K562 (cell line): ENCODE measurements at regions not wholly inside any gene's neighbourhood (a gene's known extent, or its start where the extent isn't known, plus 50 kb on each side); places are given as distances from the start of the nearest gene placed in this dataset.
A peak's percentile ranks its signal among the peaks of the same experiment; 100 is the strongest.

ENCODE experiments used
- ATAC-seq: fragments of 200-7000 bp; cut with Tn5 transposase; 3 replicates; pipeline ENCODE4 v1.9.1; 2020; ENCODE audit warnings: moderate library complexity
- BruUV-seq: library from RNA; stranded (reverse); fragments of 400-500 nt; replicated peaks from 2 replicates; lab custom pipeline; 2021; lab: Mats Ljungman, UMichigan
- CTCF ChIA-PET: fragments of 300-600 bp; formaldehyde crosslinking; extraction: SDS; loops from one replicate; lab custom pipeline; 2021; ENCODE audit warnings: low intra/inter-chr PET ratio; lab: Yijun Ruan, JAX
- POLR2A ChIA-PET: fragments of 300-600, 350-650 bp; sonication (Branson Sonifier 250); formaldehyde crosslinking; extraction: SDS; loops from one replicate; lab custom pipeline; 2021; ENCODE audit warnings: antibody characterized with exemption, inconsistent platforms; lab: Yijun Ruan, JAX
- DNase-seq, 4 experiments: peaks; one replicate each; pipeline versions ENCODE4 v3.0.0 to v3.0.0-alpha.2; 2011 to 2018; ENCODE audit warnings: low spot score in 3 of 4, mixed read lengths in 3 of 4; ENCODE audit errors: extremely low read depth in 1 of 4
- FAIRE-seq: peaks from 2 replicates; lab custom pipeline; 2011; peaks lifted over from hg19 to GRCh38; lab: Jason Lieb, UNC
- H2AFZ ChIP-seq: 2 replicates; pipeline ENCODE4 v1.6.0; 2011; ENCODE audit warnings: low read depth, low read length, control low read depth, inconsistent platforms
- H3K27ac ChIP-seq: fragments of 200-600 bp; 3 replicates; pipeline ENCODE4 v1.8.0; 2011; ENCODE audit warnings: low read depth, mild to moderate bottlenecking, control low read depth, inconsistent platforms, low read length, moderate library complexity, mixed read lengths; ENCODE audit errors: extremely low read depth
- H3K27me3 ChIP-seq, 2 experiments: fragments of 300-600 bp in 1 of 2; 2 replicates in 1 of 2; 3 replicates in 1 of 2; pipeline versions ENCODE4 v1.6.0 to v1.8.0; 2011; ENCODE audit warnings: inconsistent platforms in 2 of 2, low read length in 2 of 2, mild to moderate bottlenecking in 1 of 2, mixed read lengths in 1 of 2, moderate library complexity in 1 of 2; ENCODE audit not compliant: control insufficient read depth in 2 of 2, insufficient read depth in 2 of 2
- H3K36me3 ChIP-seq: fragments of 300-600 bp; 3 replicates; pipeline ENCODE4 v1.8.0; 2011; ENCODE audit warnings: mild to moderate bottlenecking, low read length, inconsistent platforms; ENCODE audit not compliant: control insufficient read depth, insufficient read depth
- H3K4me1 ChIP-seq, 2 experiments: fragments of 200-600 bp in 1 of 2; replicated peaks in 1 of 2; 2 replicates in 1 of 2; 3 replicates in 1 of 2; pipeline versions ENCODE4 v1.5.1 to v1.8.0; 2011; ENCODE audit warnings: inconsistent platforms in 2 of 2, low read length in 2 of 2, mild to moderate bottlenecking in 1 of 2, mixed read lengths in 1 of 2, moderate library complexity in 1 of 2; ENCODE audit not compliant: control insufficient read depth in 2 of 2, insufficient read depth in 2 of 2
- H3K4me2 ChIP-seq: 2 replicates; pipeline ENCODE4 v1.6.1; 2011; ENCODE audit warnings: low read length, control low read depth, inconsistent platforms, mixed read lengths; ENCODE audit not compliant: insufficient read depth
- H3K4me3 ChIP-seq: fragments of 200-600 bp; sonication (generic), shearing (Covaris generic); 2 replicates; pipeline ENCODE4 v1.5.1; 2016; ENCODE audit warnings: control low read depth, inconsistent platforms
- H3K79me2 ChIP-seq: fragments of 200-600 bp; 3 replicates; pipeline ENCODE4 v1.8.0; 2011; ENCODE audit warnings: low read length, inconsistent platforms; ENCODE audit not compliant: control insufficient read depth, insufficient read depth
- H3K9ac ChIP-seq, 2 experiments: 2 replicates each; pipeline versions ENCODE4 v1.6.0 to v1.6.1; 2011; ENCODE audit warnings: low read depth in 2 of 2, low read length in 2 of 2, control low read depth in 1 of 2, inconsistent platforms in 1 of 2, mild to moderate bottlenecking in 1 of 2, mixed read lengths in 1 of 2; ENCODE audit not compliant: insufficient read depth in 1 of 2
- H3K9me1 ChIP-seq: one replicate; pipeline ENCODE4 v1.6.0; 2011; ENCODE audit warnings: inconsistent platforms, mild to moderate bottlenecking, low read length, moderate library complexity; ENCODE audit not compliant: control insufficient read depth, insufficient read depth
- H3K9me3 ChIP-seq: replicated peaks from 2 replicates; pipeline ENCODE4 v1.5.1; 2011; ENCODE audit warnings: low read depth, low read length, inconsistent platforms; ENCODE audit not compliant: control insufficient read depth, insufficient read depth
- H4K20me1 ChIP-seq: replicated peaks from 2 replicates; pipeline ENCODE4 v1.6.1; 2011; ENCODE audit warnings: low read length, inconsistent platforms, mixed read lengths; ENCODE audit not compliant: control insufficient read depth, insufficient read depth
- ASH1L ChIP-seq: fragments of 450-650 bp; IDR thresholded peaks from 2 replicates; pipeline ENCODE4 v1.6.1; 2018; ENCODE audit warnings: borderline replicate concordance, mild to moderate bottlenecking, low read depth; ENCODE audit not compliant: partially characterized antibody
- C11orf30 ChIP-seq: fragments of 450-650 bp; IDR thresholded peaks from 2 replicates; pipeline ENCODE4 v1.6.1; 2016; ENCODE audit warnings: low read depth, mild to moderate bottlenecking
- CREBBP ChIP-seq: IDR thresholded peaks from one replicate; pipeline ENCODE4 v1.6.1; 2012; ENCODE audit warnings: low read depth, mild to moderate bottlenecking, control low read depth, inconsistent platforms, low read length
- MAFF ChIP-seq: IDR thresholded peaks from 2 replicates; pipeline ENCODE4 v1.6.1; 2012; ENCODE audit warnings: low read length, improper control_type of control experiment
- MAFK ChIP-seq: IDR thresholded peaks from 2 replicates; pipeline ENCODE4 v1.6.1; 2011; ENCODE audit warnings: low read length, improper control_type of control experiment
- POLR3G ChIP-seq: IDR thresholded peaks from 2 replicates; pipeline ENCODE4 v1.6.1; 2011; ENCODE audit not compliant: insufficient read length, insufficient replicate concordance; ENCODE audit errors: extremely low read depth
- PTTG1 ChIP-seq: fragments of 450-650 bp; IDR thresholded peaks from 2 replicates; pipeline ENCODE4 v1.6.1; 2016; ENCODE audit warnings: low read depth, mild to moderate bottlenecking, missing genetic modification characterization, missing compliant biosample characterization
- SPI1 ChIP-seq: IDR thresholded peaks from 2 replicates; pipeline ENCODE4 v1.6.1; 2011; ENCODE audit warnings: low read depth, low read length, control low read depth, borderline replicate concordance
- TAF7 ChIP-seq: fragments of 450-650 bp; IDR thresholded peaks from 2 replicates; pipeline ENCODE4 v1.6.1; 2016; ENCODE audit warnings: missing genetic modification characterization, missing compliant biosample characterization
- ZNF143 ChIP-seq: sonication (generic); formaldehyde crosslinking; IDR thresholded peaks from 2 replicates; pipeline ENCODE4 v1.9.0; 2022; ENCODE audit warnings: mild to moderate bottlenecking, missing genetic modification reagents
- ZNF316 ChIP-seq: fragments of 450-650 bp; IDR thresholded peaks from 2 replicates; pipeline ENCODE4 v1.6.1; 2016
- ZNF507 ChIP-seq: conservative IDR thresholded peaks from 2 replicates; pipeline ENCODE4 v1.6.1; 2017; ENCODE audit warnings: missing genetic modification characterization, missing compliant biosample characterization
- ZNF75A ChIP-seq: fragments of 450-650 bp; formaldehyde crosslinking; IDR thresholded peaks from 2 replicates; pipeline ENCODE4 v1.4.0; 2020; ENCODE audit warnings: mild to moderate bottlenecking
- WGBS: fragments of 100-300 bp; shearing (Covaris generic); methylation state at CpG from one replicate; pipeline ENCODE4 v1.1.6; 2016; ENCODE audit warnings: low coverage, mixed read lengths; ENCODE audit not compliant: insufficient coverage; ENCODE audit errors: missing lambda C conversion rate; 5-methylcytosine and 5-hydroxymethylcytosine counted together
- in situ Hi-C: fragments of 300-500 bp; cut with MboI; formaldehyde crosslinking; loops from 4 replicates; pipeline ENCODE4 v1.15.0; 2018; ENCODE audit warnings: inconsistent platforms, mixed read lengths
- intact Hi-C: fragments of 100-400 bp; cut with micrococcal nuclease; formaldehyde crosslinking; loops from 2 replicates; pipeline ENCODE4 v1.14.2; 2022

- ATAC-seq (no peak), FAIRE-seq (no peak), DNase-seq (no peak)
- no peaks in the 10 kb centered on the region; the same call in 1 of the 2 replicates for H4K20me1 ChIP-seq
- in situ Hi-C loops (no loop called here), intact Hi-C loops (no loop called here)
- H3K79me2 ChIP-seq, result no peaks in the 10 kb centered on the region
- H3K36me3 ChIP-seq, result no peaks in the 10 kb centered on the region
- no peaks in the 10 kb centered on the region for H3K9me1 ChIP-seq
- H3K9ac ChIP-seq, result no peak overlapping the region
- no peak overlapping the region for H3K4me3 ChIP-seq
- ChIA-PET CTCF (no interaction called here), POLR2A (interaction anchor here (0.7 kb wide), 1 partner anchor 9 kb away, joined by 6 read pairs; no protein-coding TSS in a partner anchor)
- TF ChIP-seq ASH1L (no peak), SPI1 (peak; percentile 90)
- no peak overlapping the region for H2AFZ ChIP-seq
- BruUV-seq, result no TSS peak
- H3K27me3 ChIP-seq, result no peaks in the 10 kb centered on the region
- no peaks in the 10 kb centered on the region for H3K9me3 ChIP-seq
- no peak overlapping the region for H3K4me2 ChIP-seq
- WGBS, result 31% methylated on average over 5 of the region's 5 CpGs
- H3K27ac ChIP-seq, result no peak overlapping the region
- 0 out of 5 replicates have a peak, but pooled peaks cover 0 to 2% of the 10 kb centered on the region in 2 experiments for H3K4me1 ChIP-seq
Observed at GRCh38 chr13:50370303-50370950, 355.2 kb downstream of the KCNRG start.

GRCh38 chr13:50374517-50374916 is 359.3 kb downstream of the KCNRG start:
- no TSS peak for BruUV-seq
- TF ChIP-seq POLR3G (no peak), PTTG1 (tag) (no peak), C11orf30 (peak; percentile 19; the same call in 1 of the 2 replicates), ZNF143 (CRISPR knock-in tag) (no peak), ZNF75A (CRISPR knock-in tag) (no peak), TAF7 (tag) (no peak), MAFF (peak; percentile 43; the same call in 1 of the 2 replicates), MAFK (peak; percentile 36; the same call in 1 of the 2 replicates), ZNF507 (no peak), ZNF316 (peak; percentile 73), CREBBP (no peak)
- Histone ChIP-seq H3K4me3 (no peak overlapping the region), H2AFZ (no peak overlapping the region), H4K20me1 (no peaks in the 10 kb centered on the region), H3K9ac (no peak overlapping the region), H3K9me3 (no peaks in the 10 kb centered on the region), H3K36me3 (no peaks in the 10 kb centered on the region), H3K27ac (no peak overlapping the region), H3K4me2 (no peak overlapping the region), H3K27me3 (no peaks in the 10 kb centered on the region), H3K9me1 (no peaks in the 10 kb centered on the region), H3K79me2 (no peaks in the 10 kb centered on the region), H3K4me1 (no peaks in the 10 kb centered on the region)
- ChIA-PET POLR2A (no interaction called here), CTCF (no interaction called here)
- 65% methylated on average over 6 of the region's 6 CpGs for WGBS
- FAIRE-seq (no peak), ATAC-seq (no peak), DNase-seq (no peak)
- in situ Hi-C loops, result no loop called here
- intact Hi-C loops, result no loop called here
